ENCODE measurements at regions not wholly inside any gene's neighbourhood (a gene's known extent, or its start where the extent isn't known, plus 50 kb on each side); places are given as distances from the start of the nearest gene placed in this dataset.

DNA sequence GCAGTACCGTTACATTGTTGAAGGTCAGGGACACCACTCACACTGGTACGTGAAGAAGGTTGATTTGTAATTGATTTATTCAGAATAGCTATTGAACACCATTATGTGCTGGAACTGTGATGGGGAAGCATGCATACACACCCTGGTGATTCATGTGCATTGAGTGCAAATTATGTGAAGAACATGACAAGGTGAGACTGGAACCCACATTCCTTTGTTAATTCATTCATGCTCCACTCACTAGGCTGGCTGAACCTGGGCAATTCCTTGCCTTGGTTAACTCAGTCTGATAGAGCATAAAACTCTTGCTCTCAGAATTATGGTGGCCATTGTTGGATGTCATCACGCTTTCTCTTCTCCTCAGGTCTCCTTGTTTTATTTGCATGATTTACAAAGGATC is 67.3 kb upstream of the TPK1 start:
- Mint-ChIP-seq H3K36me3 (ENCODE audit: unreplicated experiment) (no peaks in the 10 kb centered on the region), H3K4me3 (ENCODE audit: unreplicated experiment) (no peak overlapping the region), H3K4me1 (ENCODE audit: unreplicated experiment) (no peaks in the 10 kb centered on the region), H3K9me3 (ENCODE audit: unreplicated experiment) (no peaks in the 10 kb centered on the region), H3K27me3 (ENCODE audit: unreplicated experiment) (no peaks in the 10 kb centered on the region), H3K27ac (ENCODE audit: unreplicated experiment) (no peak overlapping the region)
- TF ChIP-seq, protein P1, sequence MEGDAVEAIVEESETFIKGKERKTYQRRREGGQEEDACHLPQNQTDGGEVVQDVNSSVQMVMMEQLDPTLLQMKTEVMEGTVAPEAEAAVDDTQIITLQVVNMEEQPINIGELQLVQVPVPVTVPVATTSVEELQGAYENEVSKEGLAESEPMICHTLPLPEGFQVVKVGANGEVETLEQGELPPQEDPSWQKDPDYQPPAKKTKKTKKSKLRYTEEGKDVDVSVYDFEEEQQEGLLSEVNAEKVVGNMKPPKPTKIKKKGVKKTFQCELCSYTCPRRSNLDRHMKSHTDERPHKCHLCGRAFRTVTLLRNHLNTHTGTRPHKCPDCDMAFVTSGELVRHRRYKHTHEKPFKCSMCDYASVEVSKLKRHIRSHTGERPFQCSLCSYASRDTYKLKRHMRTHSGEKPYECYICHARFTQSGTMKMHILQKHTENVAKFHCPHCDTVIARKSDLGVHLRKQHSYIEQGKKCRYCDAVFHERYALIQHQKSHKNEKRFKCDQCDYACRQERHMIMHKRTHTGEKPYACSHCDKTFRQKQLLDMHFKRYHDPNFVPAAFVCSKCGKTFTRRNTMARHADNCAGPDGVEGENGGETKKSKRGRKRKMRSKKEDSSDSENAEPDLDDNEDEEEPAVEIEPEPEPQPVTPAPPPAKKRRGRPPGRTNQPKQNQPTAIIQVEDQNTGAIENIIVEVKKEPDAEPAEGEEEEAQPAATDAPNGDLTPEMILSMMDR (IDR thresholded peaks at IDR 0.05) = no peak
- no peak for DNase-seq (ENCODE audit: extremely low spot score, unreplicated experiment)

DNA sequence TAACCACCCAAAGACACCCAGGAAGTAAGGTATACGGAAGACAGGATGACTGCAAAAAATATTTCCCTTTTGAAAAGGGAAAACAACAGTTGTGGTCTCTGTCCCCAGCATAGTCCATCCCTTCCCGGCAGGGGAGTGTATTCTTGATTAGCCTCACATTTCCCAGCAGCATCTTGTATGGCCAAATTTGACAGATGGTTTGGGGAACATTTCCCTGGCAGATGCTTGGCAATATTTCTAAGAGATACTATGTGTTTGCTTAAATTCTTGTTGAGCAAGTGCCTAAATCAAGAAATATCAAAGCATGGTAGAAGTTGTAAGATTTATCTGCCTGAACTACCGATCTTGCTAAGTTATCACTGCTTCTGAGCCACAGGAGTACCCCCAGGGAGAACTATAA is 56.9 kb upstream of the TPK1 start:
- H3K4me3 Mint-ChIP-seq (ENCODE audit: unreplicated experiment) = no peak overlapping the region

More for the DNA sequence above, 56.9 kb upstream of the TPK1 start:
- no peak for DNase-seq (ENCODE audit: extremely low spot score, unreplicated experiment)
- no peak overlapping the region for H3K27ac Mint-ChIP-seq (ENCODE audit: unreplicated experiment)
- no peaks in the 10 kb centered on the region for H3K9me3 Mint-ChIP-seq (ENCODE audit: unreplicated experiment)
- no peaks in the 10 kb centered on the region for H3K27me3 Mint-ChIP-seq (ENCODE audit: unreplicated experiment)
- H3K36me3 Mint-ChIP-seq (ENCODE audit: unreplicated experiment) = no peaks in the 10 kb centered on the region
- TF ChIP-seq, protein P1 (IDR thresholded peaks at IDR 0.05) = no peak
- H3K4me1 Mint-ChIP-seq (ENCODE audit: unreplicated experiment) = no peaks in the 10 kb centered on the region

Measured in osteocyte (in vitro differentiated cells).